GM23338 (cell line): ENCODE measurements at regions not wholly inside any gene's neighbourhood (a gene's known extent, or its start where the extent isn't known, plus 50 kb on each side); places are given as distances from the start of the nearest gene placed in this dataset.

Experiments
- ATAC-seq: fragments of 200-7000 bp; cut with Tn5 transposase; 3 replicates; pipeline ENCODE4 v1.9.1; 2020
- DNase-seq: peaks from one replicate; pipeline ENCODE4 v3.0.0-alpha.2; 2015; ENCODE audit warnings: low spot score
- H2AFZ ChIP-seq: fragments of 200-600 bp; sonication (generic); 2 replicates; pipeline ENCODE4 v1.8.0; 2016; ENCODE audit warnings: antibody characterized with exemption, mild to moderate bottlenecking, moderate library complexity
- H3F3A ChIP-seq: fragments of 200-600 bp; sonication (generic); replicated peaks from 2 replicates; pipeline ENCODE4 v1.8.0; 2017; ENCODE audit warnings: antibody characterized with exemption, mixed run types, low read depth
- H3K27ac ChIP-seq: fragments of 200-600 bp; sonication (generic); 2 replicates; pipeline ENCODE4 v1.6.1; 2016; ENCODE audit warnings: low read depth
- H3K27me3 ChIP-seq: fragments of 200-600 bp; sonication (generic); 2 replicates; pipeline ENCODE4 v1.8.0; 2016; ENCODE audit warnings: mild to moderate bottlenecking, mixed run types, moderate library complexity; ENCODE audit not compliant: insufficient read depth
- H3K36me3 ChIP-seq: fragments of 200-600 bp; sonication (generic); 2 replicates; pipeline ENCODE4 v1.8.0; 2016; ENCODE audit warnings: mild to moderate bottlenecking; ENCODE audit not compliant: insufficient read depth
- H3K4me1 ChIP-seq: fragments of 200-600 bp; sonication (generic); 2 replicates; pipeline ENCODE4 v1.8.0; 2016; ENCODE audit warnings: mild to moderate bottlenecking, moderate library complexity; ENCODE audit not compliant: insufficient read depth
- H3K4me2 ChIP-seq: fragments of 200-600 bp; sonication (generic); 2 replicates; pipeline ENCODE4 v1.7.1; 2017; ENCODE audit warnings: mixed run types
- H3K4me3 ChIP-seq: fragments of 200-600 bp; sonication (generic); 2 replicates; pipeline ENCODE4 v1.6.1; 2016; ENCODE audit warnings: mixed run types
- H3K79me2 ChIP-seq: fragments of 200-600 bp; sonication (generic); replicated peaks from 2 replicates; pipeline ENCODE4 v1.8.0; 2017; ENCODE audit warnings: mild to moderate bottlenecking; ENCODE audit not compliant: insufficient read depth
- H3K9me2 ChIP-seq: fragments of 200-600 bp; sonication (generic); 2 replicates; pipeline ENCODE4 v1.8.0; 2017; ENCODE audit not compliant: insufficient read depth
- H4K20me1 ChIP-seq: fragments of 200-600 bp; sonication (generic); replicated peaks from 2 replicates; pipeline ENCODE4 v1.8.0; 2017; ENCODE audit warnings: mild to moderate bottlenecking; ENCODE audit not compliant: insufficient read depth
- H3K27ac Mint-ChIP-seq: 2 replicates; pipeline ENCODE4 v1.8.0; 2020; ENCODE audit warnings: inconsistent platforms, mild to moderate bottlenecking, moderate library complexity, mixed read lengths
- H3K27me3 Mint-ChIP-seq: 3 replicates; pipeline ENCODE4 v1.8.0; 2022; ENCODE audit warnings: low read depth, mild to moderate bottlenecking, moderate library complexity, mixed read lengths, inconsistent platforms; ENCODE audit not compliant: insufficient read depth, poor library complexity
- H3K36me3 Mint-ChIP-seq: 3 replicates; pipeline ENCODE4 v1.8.0; 2021; ENCODE audit warnings: low read depth, mild to moderate bottlenecking, inconsistent platforms, moderate library complexity, mixed read lengths
- H3K4me1 Mint-ChIP-seq: 3 replicates; pipeline ENCODE4 v1.8.0; 2020; ENCODE audit warnings: mild to moderate bottlenecking, inconsistent platforms, mixed read lengths
- H3K4me3 Mint-ChIP-seq: 3 replicates; pipeline ENCODE4 v1.8.0; 2021; ENCODE audit warnings: moderate library complexity, mild to moderate bottlenecking, inconsistent platforms, mixed read lengths
- H3K9me3 Mint-ChIP-seq: 3 replicates; pipeline ENCODE4 v1.8.0; 2020; ENCODE audit warnings: moderate library complexity, mild to moderate bottlenecking, inconsistent platforms, mixed read lengths
- ETS1 ChIP-seq: IDR thresholded peaks from 2 replicates; pipeline ENCODE4 v1.6.1; 2016; ENCODE audit warnings: antibody characterized with exemption
- EZH2 ChIP-seq: fragments of 200-600 bp; sonication (generic); IDR thresholded peaks from one replicate; pipeline ENCODE4 v1.8.0; 2017; ENCODE audit warnings: antibody characterized with exemption, mild to moderate bottlenecking, low read depth; ENCODE audit not compliant: unreplicated experiment
- EZH2phosphoT487 ChIP-seq: fragments of 200-600 bp; sonication (generic); IDR thresholded peaks from one replicate; pipeline ENCODE4 v1.8.1; 2018; ENCODE audit warnings: antibody characterized with exemption; ENCODE audit not compliant: unreplicated experiment
- JUNB ChIP-seq: IDR thresholded peaks from one replicate; pipeline ENCODE4 v1.6.1; 2016; ENCODE audit warnings: antibody characterized with exemption; ENCODE audit not compliant: unreplicated experiment
- NANOG ChIP-seq: IDR thresholded peaks from 2 replicates; pipeline ENCODE4 v1.6.1; 2016; ENCODE audit warnings: antibody characterized with exemption, borderline replicate concordance
- REST ChIP-seq: IDR thresholded peaks from one replicate; pipeline ENCODE4 v1.6.1; 2018; ENCODE audit warnings: antibody characterized with exemption; ENCODE audit not compliant: unreplicated experiment
- STAT1 ChIP-seq: IDR thresholded peaks from one replicate; pipeline ENCODE4 v1.6.1; 2016; ENCODE audit warnings: antibody characterized with exemption; ENCODE audit not compliant: unreplicated experiment
- ZNF114 ChIP-seq: fragments of 250-450 bp; sonication (Bioruptor Pico); IDR thresholded peaks from 2 replicates; pipeline ENCODE4 v1.5.0; 2020; ENCODE audit warnings: mild to moderate bottlenecking, moderate library complexity
- ZNF331 ChIP-seq: fragments of 250-450 bp; sonication (Bioruptor Pico); IDR thresholded peaks from 2 replicates; pipeline ENCODE4 v1.5.0; 2020; ENCODE audit warnings: low read depth, mild to moderate bottlenecking, moderate library complexity
- TF ChIP-seq, protein P1 (sequence below), 2 experiments: fragments of 200-600 bp in 1 of 2; sonication (generic) in 1 of 2; conservative IDR thresholded peaks; 2 replicates each; pipeline versions ENCODE4 v1.5.1 to v1.6.1; 2016 to 2017; ENCODE audit warnings: antibody characterized with exemption in 2 of 2, low read depth in 2 of 2, mild to moderate bottlenecking in 2 of 2, moderate library complexity in 1 of 2

DNA sequence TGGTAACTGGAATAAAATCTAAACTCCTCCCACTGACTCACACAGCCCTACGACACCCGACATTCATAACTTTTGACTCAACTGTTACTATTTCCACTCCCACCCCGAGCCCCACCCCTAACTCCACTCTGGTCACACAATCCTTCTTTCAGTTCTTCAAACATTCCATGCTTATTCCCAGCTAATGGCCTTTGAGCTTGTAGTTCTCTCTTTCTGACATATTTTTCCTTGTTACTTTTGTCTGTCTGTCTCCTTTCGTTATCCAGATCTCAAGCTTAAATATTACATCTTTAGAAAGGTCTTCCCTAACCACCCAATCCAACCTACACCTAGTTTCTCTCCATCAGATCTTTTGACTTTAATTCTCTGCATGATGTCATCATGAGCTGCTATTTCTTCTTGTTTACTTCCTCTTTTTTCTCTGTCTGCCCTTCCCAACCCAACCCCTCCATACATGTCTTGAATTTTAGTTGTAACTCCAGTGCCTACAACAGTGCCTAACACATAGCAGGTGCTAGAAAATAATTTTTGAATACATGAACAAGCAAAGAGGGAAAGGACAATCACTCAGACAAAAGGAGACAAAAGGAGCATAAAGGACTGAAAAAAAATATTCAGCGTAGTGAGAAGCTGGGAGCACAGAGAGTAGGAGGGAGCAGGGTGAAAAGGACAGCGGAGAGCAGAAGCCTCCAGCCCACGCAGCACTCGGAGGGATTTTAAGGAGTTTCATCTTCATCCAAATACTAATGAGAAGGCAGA, 65.2 kb upstream of the SMIM36 start (continued):
- TF ChIP-seq, protein P1, sequence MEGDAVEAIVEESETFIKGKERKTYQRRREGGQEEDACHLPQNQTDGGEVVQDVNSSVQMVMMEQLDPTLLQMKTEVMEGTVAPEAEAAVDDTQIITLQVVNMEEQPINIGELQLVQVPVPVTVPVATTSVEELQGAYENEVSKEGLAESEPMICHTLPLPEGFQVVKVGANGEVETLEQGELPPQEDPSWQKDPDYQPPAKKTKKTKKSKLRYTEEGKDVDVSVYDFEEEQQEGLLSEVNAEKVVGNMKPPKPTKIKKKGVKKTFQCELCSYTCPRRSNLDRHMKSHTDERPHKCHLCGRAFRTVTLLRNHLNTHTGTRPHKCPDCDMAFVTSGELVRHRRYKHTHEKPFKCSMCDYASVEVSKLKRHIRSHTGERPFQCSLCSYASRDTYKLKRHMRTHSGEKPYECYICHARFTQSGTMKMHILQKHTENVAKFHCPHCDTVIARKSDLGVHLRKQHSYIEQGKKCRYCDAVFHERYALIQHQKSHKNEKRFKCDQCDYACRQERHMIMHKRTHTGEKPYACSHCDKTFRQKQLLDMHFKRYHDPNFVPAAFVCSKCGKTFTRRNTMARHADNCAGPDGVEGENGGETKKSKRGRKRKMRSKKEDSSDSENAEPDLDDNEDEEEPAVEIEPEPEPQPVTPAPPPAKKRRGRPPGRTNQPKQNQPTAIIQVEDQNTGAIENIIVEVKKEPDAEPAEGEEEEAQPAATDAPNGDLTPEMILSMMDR (conservative IDR thresholded peaks at IDR 0.05; ENCODE audit: low read depth in 2 of 2): no peak
- TF ChIP-seq ZNF114 (CRISPR knock-in tag) (no peak), NANOG (no peak), STAT1 (no peak), ETS1 (no peak)

DNA sequence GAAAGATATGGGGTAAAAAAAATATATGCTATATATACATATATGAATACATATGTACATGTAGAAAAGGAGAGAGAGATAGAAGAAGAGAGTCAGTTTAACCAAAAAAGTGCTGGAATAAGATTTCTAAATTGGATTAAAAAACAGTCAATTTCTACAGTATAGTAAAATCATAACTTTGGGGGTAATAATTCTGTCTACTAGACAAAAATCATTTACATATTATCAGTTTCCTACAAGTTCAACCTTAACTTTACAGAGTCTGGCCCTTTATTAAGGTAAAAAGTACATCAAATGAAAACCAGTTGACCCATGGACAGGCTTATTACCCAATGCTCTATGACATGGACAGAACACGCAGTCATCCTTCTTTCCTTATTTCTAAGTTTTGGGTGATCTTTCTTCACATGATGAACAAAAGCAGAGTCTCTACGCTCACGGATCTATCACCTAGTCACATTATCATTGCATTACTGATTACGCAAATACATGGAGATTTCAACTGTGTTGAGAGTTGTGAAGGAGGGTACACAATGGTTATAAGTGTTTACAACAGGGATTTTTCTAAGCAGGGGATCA, 63.9 kb upstream of the SMIM36 start:
- DNase-seq: no peak
- peaks cover 2% of the 10 kb centered on the region for H3K27me3 Mint-ChIP-seq
- peak overlapping the region; percentile 98; the same call in 1 of the 2 replicates for H2AFZ ChIP-seq
- no peak for TF ChIP-seq EZH2
- no peak for TF ChIP-seq STAT1
- no peak for TF ChIP-seq ETS1
- no peak for TF ChIP-seq REST
- TF ChIP-seq, protein P1 (conservative IDR thresholded peaks at IDR 0.05; ENCODE audit: low read depth in 2 of 2): no peak
- TF ChIP-seq JUNB: no peak
- no peak for TF ChIP-seq NANOG
- no peak for TF ChIP-seq ZNF331 (CRISPR knock-in tag)
- TF ChIP-seq EZH2phosphoT487: no peak

More for the DNA sequence above, 63.9 kb upstream of the SMIM36 start:
- no peak overlapping the region for H3K27ac ChIP-seq
- peaks cover 7% of the 10 kb centered on the region for H3K4me1 Mint-ChIP-seq
- no peak overlapping the region for H3K27ac Mint-ChIP-seq
- no peaks in the 10 kb centered on the region for H3K79me2 ChIP-seq
- no peak for ATAC-seq
- H3K9me3 Mint-ChIP-seq: no peaks in the 10 kb centered on the region; the same call in 1 of the 3 replicates
- peaks cover 7% of the 10 kb centered on the region; the same call in 1 of the 2 replicates for H3K4me1 ChIP-seq
- no peaks in the 10 kb centered on the region for H4K20me1 ChIP-seq
- H3K36me3 ChIP-seq: no peaks in the 10 kb centered on the region
- H3K9me2 ChIP-seq: no peaks in the 10 kb centered on the region
- no peaks in the 10 kb centered on the region for H3F3A ChIP-seq
- no peaks in the 10 kb centered on the region for H3K36me3 Mint-ChIP-seq
- H3K4me2 ChIP-seq: no peak overlapping the region
- H3K27me3 ChIP-seq: no peaks in the 10 kb centered on the region
- no peak overlapping the region for H3K4me3 ChIP-seq
- H3K4me3 Mint-ChIP-seq: no peak overlapping the region
